IMR-90 (cell line): ENCODE measurements at regions not wholly inside any gene's neighbourhood (a gene's known extent, or its start where the extent isn't known, plus 50 kb on each side); places are given as distances from the start of the nearest gene placed in this dataset.

Experiments used
- ATAC-seq: fragments of 200-7000 bp; cut with Tn5 transposase; 2 replicates; pipeline ENCODE4 v1.9.1; 2020; ENCODE audit warnings: low read depth, mild to moderate bottlenecking, moderate library complexity
- BruUV-seq: library from RNA; stranded (reverse); fragments of 400-500 nt; replicated peaks from 2 replicates; lab custom pipeline; 2021; lab: Mats Ljungman, UMichigan
- CTCF ChIA-PET: fragments of 300-600 bp; formaldehyde crosslinking; extraction: SDS; loops from one replicate; lab custom pipeline; 2021; ENCODE audit warnings: antibody characterized with exemption; lab: Yijun Ruan, JAX
- POLR2A ChIA-PET: fragments of 300-600 bp; sonication (Branson Sonifier 250); formaldehyde crosslinking; loops from one replicate; lab custom pipeline; 2022; ENCODE audit warnings: antibody characterized with exemption; ENCODE audit not compliant: unreplicated experiment; lab: Charles Lee
- DNase-seq: peaks from one replicate; pipeline ENCODE4 v3.0.0; 2013
- H2AFZ ChIP-seq: replicated peaks from 2 replicates; pipeline ENCODE3; 2013; ENCODE audit warnings: low read length, mild to moderate bottlenecking; ENCODE audit not compliant: poor library complexity
- H2AK5ac ChIP-seq: 2 replicates; pipeline ENCODE4 v1.6.1; 2013; ENCODE audit warnings: low read depth, low read length, inconsistent platforms
- H2AK9ac ChIP-seq: replicated peaks from 2 replicates; pipeline ENCODE3; 2013; ENCODE audit warnings: mild to moderate bottlenecking, low read depth, low read length, moderate library complexity; ENCODE audit not compliant: poor library complexity
- H2BK120ac ChIP-seq: 2 replicates; pipeline ENCODE4 v1.6.1; 2013; ENCODE audit warnings: low read depth, low read length, inconsistent platforms
- H2BK15ac ChIP-seq: 3 replicates; pipeline ENCODE4 v1.6.1; 2013; ENCODE audit warnings: low read depth, low read length, inconsistent platforms
- H2BK20ac ChIP-seq: 2 replicates; pipeline ENCODE4 v1.6.1; 2013; ENCODE audit warnings: low read depth, mild to moderate bottlenecking, inconsistent platforms, low read length, moderate library complexity
- H2BK5ac ChIP-seq: 2 replicates; pipeline ENCODE4 v1.6.1; 2013; ENCODE audit warnings: mild to moderate bottlenecking, low read depth, low read length, inconsistent platforms; ENCODE audit not compliant: poor library complexity, severe bottlenecking
- H3K14ac ChIP-seq: replicated peaks from 2 replicates; pipeline ENCODE4 v1.6.1; 2013; ENCODE audit warnings: low read depth, low read length, inconsistent platforms
- H3K18ac ChIP-seq: 2 replicates; pipeline ENCODE4 v1.6.1; 2013; ENCODE audit warnings: low read depth, low read length, control low read depth
- H3K23ac ChIP-seq: 2 replicates; pipeline ENCODE4 v1.6.1; 2013; ENCODE audit warnings: low read depth, low read length, inconsistent platforms
- H3K27ac ChIP-seq: 2 replicates; pipeline ENCODE4 v1.5.1; 2013; ENCODE audit warnings: mild to moderate bottlenecking, control low read depth, low read length; ENCODE audit not compliant: insufficient read depth
- H3K27me3 ChIP-seq: 2 replicates; pipeline ENCODE4 v1.6.1; 2013; ENCODE audit warnings: low read length; ENCODE audit not compliant: control insufficient read depth, insufficient read depth
- H3K36me3 ChIP-seq: 2 replicates; pipeline ENCODE4 v1.6.1; 2013; ENCODE audit warnings: low read length, mixed read lengths; ENCODE audit not compliant: control insufficient read depth, insufficient read depth
- H3K4ac ChIP-seq: 2 replicates; pipeline ENCODE4 v1.6.1; 2013; ENCODE audit warnings: low read depth, low read length, inconsistent platforms
- H3K4me1 ChIP-seq: 2 replicates; pipeline ENCODE4 v1.6.1; 2013; ENCODE audit warnings: low read length, mixed read lengths; ENCODE audit not compliant: control insufficient read depth, insufficient read depth
- H3K4me2 ChIP-seq: 2 replicates; pipeline ENCODE4 v1.6.1; 2013; ENCODE audit warnings: low read depth, mild to moderate bottlenecking, control low read depth, low read length, moderate library complexity
- H3K4me3 ChIP-seq: 2 replicates; pipeline ENCODE4 v1.5.1; 2013; ENCODE audit warnings: low read depth, mild to moderate bottlenecking, control low read depth, low read length, moderate library complexity; ENCODE audit not compliant: insufficient read depth
- H3K56ac ChIP-seq: 2 replicates; pipeline ENCODE4 v1.6.1; 2013; ENCODE audit warnings: low read length, inconsistent platforms; ENCODE audit not compliant: insufficient read depth; ENCODE audit errors: extremely low read depth
- H3K79me1 ChIP-seq, 2 experiments: 2 replicates each; pipeline ENCODE4 v1.6.1; 2013; ENCODE audit warnings: low read length in 2 of 2, inconsistent platforms in 1 of 2, low read depth in 1 of 2
- H3K9ac ChIP-seq: 2 replicates; pipeline ENCODE4 v1.6.1; 2013; ENCODE audit warnings: low read depth, low read length, control low read depth
- H3K9me1 ChIP-seq: 2 replicates; pipeline ENCODE4 v1.6.1; 2013; ENCODE audit warnings: low read length, inconsistent platforms; ENCODE audit not compliant: insufficient read depth
- H3K9me3 ChIP-seq: 2 replicates; pipeline ENCODE4 v1.6.1; 2013; ENCODE audit warnings: low read length; ENCODE audit not compliant: control insufficient read depth, insufficient read depth
- H4K20me1 ChIP-seq: 2 replicates; pipeline ENCODE4 v1.6.1; 2013; ENCODE audit warnings: low read length, inconsistent platforms; ENCODE audit not compliant: insufficient read depth
- H4K5ac ChIP-seq: 2 replicates; pipeline ENCODE4 v1.6.1; 2013; ENCODE audit warnings: mild to moderate bottlenecking, low read depth, low read length, control low read depth
- H4K8ac ChIP-seq, 2 experiments: 2 replicates each; pipeline ENCODE4 v1.6.1; 2013; ENCODE audit warnings: low read depth in 2 of 2, low read length in 2 of 2, control low read depth in 1 of 2, inconsistent platforms in 1 of 2
- H4K91ac ChIP-seq: 2 replicates; pipeline ENCODE4 v1.6.1; 2013; ENCODE audit warnings: low read depth, low read length, inconsistent platforms; ENCODE audit not compliant: insufficient read depth
- CEBPB ChIP-seq: IDR thresholded peaks from 2 replicates; pipeline ENCODE4 v1.6.1; 2012; ENCODE audit warnings: low read depth, low read length, improper control_type of control experiment
- CHD1 ChIP-seq: IDR thresholded peaks from 2 replicates; pipeline ENCODE4 v1.6.1; 2012; ENCODE audit warnings: low read depth, low read length, improper control_type of control experiment
- CTCF ChIP-seq: conservative IDR thresholded peaks from 2 replicates; pipeline ENCODE4 v1.5.1; 2012; ENCODE audit warnings: mild to moderate bottlenecking, low read depth, low read length, improper control_type of control experiment
- ELK1 ChIP-seq: fragments of 150-350 bp; IDR thresholded peaks from 2 replicates; pipeline ENCODE4 v1.6.1; 2016; ENCODE audit warnings: low read depth, mild to moderate bottlenecking, low read length, moderate library complexity, borderline replicate concordance
- FOS ChIP-seq: fragments of 150-350 bp; IDR thresholded peaks from 2 replicates; pipeline ENCODE4 v1.6.1; 2016; ENCODE audit warnings: low read depth, low read length
- MAFK ChIP-seq: IDR thresholded peaks from 2 replicates; pipeline ENCODE4 v1.6.1; 2012; ENCODE audit warnings: low read depth, low read length, improper control_type of control experiment
- MAZ ChIP-seq: IDR thresholded peaks from 2 replicates; pipeline ENCODE4 v1.6.1; 2012; ENCODE audit warnings: low read depth, mild to moderate bottlenecking, low read length, improper control_type of control experiment, moderate library complexity, borderline replicate concordance
- MXI1 ChIP-seq: IDR thresholded peaks from 2 replicates; pipeline ENCODE4 v1.6.1; 2012; ENCODE audit warnings: low read depth, mild to moderate bottlenecking, low read length, moderate library complexity, borderline replicate concordance
- NFE2L2 ChIP-seq: fragments of 150-350 bp; IDR thresholded peaks from 2 replicates; pipeline ENCODE4 v1.6.1; 2016; ENCODE audit warnings: low read depth, mild to moderate bottlenecking, low read length
- POLR2A ChIP-seq: IDR thresholded peaks from 2 replicates; pipeline ENCODE4 v1.6.1; 2012; ENCODE audit warnings: mild to moderate bottlenecking, low read depth, low read length
- RAD21 ChIP-seq: IDR thresholded peaks from 2 replicates; pipeline ENCODE4 v1.6.1; 2012; ENCODE audit warnings: low read length, improper control_type of control experiment
- RCOR1 ChIP-seq: IDR thresholded peaks from 2 replicates; pipeline ENCODE4 v1.6.1; 2012; ENCODE audit warnings: mild to moderate bottlenecking, low read length, improper control_type of control experiment; ENCODE audit not compliant: insufficient replicate concordance
- RFX5 ChIP-seq: IDR thresholded peaks from 2 replicates; pipeline ENCODE4 v1.8.0; 2012; ENCODE audit warnings: low read depth, mild to moderate bottlenecking, low read length, moderate library complexity
- WGBS, 2 experiments: methylation state at CpG; one replicate each; pipeline versions ENCODE4 v1.1.5 to v1.1.7; 2013; ENCODE audit warnings: missing lambda C conversion rate in 2 of 2; ENCODE audit not compliant: insufficient read length in 1 of 2; ENCODE audit errors: extremely low coverage in 2 of 2; 5-methylcytosine and 5-hydroxymethylcytosine counted together
- dilution Hi-C: fragments of 300-500 bp; cut with HindIII; formaldehyde crosslinking; loops from one replicate; pipeline ENCODE4 v1.14.3; 2018; ENCODE audit warnings: low sequenced_read_pairs; ENCODE audit not compliant: unreplicated experiment
- in situ Hi-C: fragments of 300-500 bp; cut with MboI; formaldehyde crosslinking; loops from 3 replicates; pipeline ENCODE4 v1.14.3; 2019; ENCODE audit warnings: low sequenced_read_pairs, inconsistent platforms, mixed read lengths
- intact Hi-C: fragments of 100-400 bp; cut with micrococcal nuclease; formaldehyde crosslinking; loops from 2 replicates; pipeline ENCODE4 v1.10.0; 2022
- TF ChIP-seq, protein P1 (sequence below): fragments of 150-350 bp; IDR thresholded peaks from 2 replicates; pipeline ENCODE4 v1.6.1; 2017; ENCODE audit warnings: mild to moderate bottlenecking, antibody characterized with exemption, low read length, low read depth

GRCh38 chr5:141740885-141741284 lies 58.9 kb upstream of the ARAP3 start:
- in situ Hi-C loops: no loop called here
- no peak for ATAC-seq
- Histone ChIP-seq H3K4me2 (no peak overlapping the region), H3K4me3 (no peak overlapping the region), H3K4ac (no peak overlapping the region), H4K5ac (no peak overlapping the region), H3K79me1 (no peaks in the 10 kb centered on the region), H3K9ac (no peak overlapping the region), H2BK15ac (no peak overlapping the region), H3K23ac (no peak overlapping the region), H2BK20ac (no peak overlapping the region), H4K91ac (no peak overlapping the region), H4K8ac (no peak overlapping the region), H3K9me1 (no peaks in the 10 kb centered on the region), H2AK9ac (no peak overlapping the region), H3K27ac (no peak overlapping the region), H3K36me3 (no peaks in the 10 kb centered on the region), H2BK5ac (no peak overlapping the region), H2BK120ac (no peak overlapping the region), H3K9me3 (no peaks in the 10 kb centered on the region), H3K18ac (no peak overlapping the region), H3K14ac (no peak overlapping the region), H2AK5ac (no peak overlapping the region), H2AFZ (no peak overlapping the region), H3K27me3 (peaks cover 16% of the 10 kb centered on the region), H3K4me1 (no peaks in the 10 kb centered on the region), H4K20me1 (no peaks in the 10 kb centered on the region), H3K56ac (no peak overlapping the region)
- BruUV-seq: no TSS peak
- WGBS, 2 experiments: 53% methylated on average over 4 of the region's 6 CpGs; no CpG with 5 or more reads in 1 of the 2 experiments
- ChIA-PET POLR2A (no interaction called here), CTCF (interaction anchor here (1.0 kb wide), 1 partner anchor 138 kb away, joined by 3 read pairs; no protein-coding TSS in a partner anchor)
- intact Hi-C loops: no loop called here
- TF ChIP-seq NFE2L2 (no peak), ELK1 (no peak), POLR2A (no peak), RCOR1 (no peak), FOS (no peak), MAZ (no peak), RFX5 (no peak), RAD21 (no peak), CTCF (no peak), CEBPB (no peak), CHD1 (no peak), MAFK (no peak), MXI1 (no peak)
- TF ChIP-seq, protein P1, sequence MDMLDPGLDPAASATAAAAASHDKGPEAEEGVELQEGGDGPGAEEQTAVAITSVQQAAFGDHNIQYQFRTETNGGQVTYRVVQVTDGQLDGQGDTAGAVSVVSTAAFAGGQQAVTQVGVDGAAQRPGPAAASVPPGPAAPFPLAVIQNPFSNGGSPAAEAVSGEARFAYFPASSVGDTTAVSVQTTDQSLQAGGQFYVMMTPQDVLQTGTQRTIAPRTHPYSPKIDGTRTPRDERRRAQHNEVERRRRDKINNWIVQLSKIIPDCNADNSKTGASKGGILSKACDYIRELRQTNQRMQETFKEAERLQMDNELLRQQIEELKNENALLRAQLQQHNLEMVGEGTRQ: no peak
- DNase-seq: no peak
- dilution Hi-C loops: no loop called here
